ENCODE measurements at regions not wholly inside any gene's neighbourhood (a gene's known extent, or its start where the extent isn't known, plus 50 kb on each side); places are given as distances from the start of the nearest gene placed in this dataset.

- intact Hi-C loops (cut with DNase I): no loop called here
- Histone ChIP-seq H3K27me3 (ENCODE audit: insufficient read depth in 3 of 3, low read length in 2 of 3) (peaks cover 0 to 2% (median 0%) of the 10 kb centered on the region in 3 donors), H3K36me3 (ENCODE audit: insufficient read depth in 1 of 2, low read depth in 1 of 2) (no peaks in the 10 kb centered on the region), H3K9me3 (no peaks in the 10 kb centered on the region), H3K4me1 (no peaks in the 10 kb centered on the region), H3K4me3 (no peak overlapping the region), H3K27ac (no peak overlapping the region)
- TF ChIP-seq, protein P1, sequence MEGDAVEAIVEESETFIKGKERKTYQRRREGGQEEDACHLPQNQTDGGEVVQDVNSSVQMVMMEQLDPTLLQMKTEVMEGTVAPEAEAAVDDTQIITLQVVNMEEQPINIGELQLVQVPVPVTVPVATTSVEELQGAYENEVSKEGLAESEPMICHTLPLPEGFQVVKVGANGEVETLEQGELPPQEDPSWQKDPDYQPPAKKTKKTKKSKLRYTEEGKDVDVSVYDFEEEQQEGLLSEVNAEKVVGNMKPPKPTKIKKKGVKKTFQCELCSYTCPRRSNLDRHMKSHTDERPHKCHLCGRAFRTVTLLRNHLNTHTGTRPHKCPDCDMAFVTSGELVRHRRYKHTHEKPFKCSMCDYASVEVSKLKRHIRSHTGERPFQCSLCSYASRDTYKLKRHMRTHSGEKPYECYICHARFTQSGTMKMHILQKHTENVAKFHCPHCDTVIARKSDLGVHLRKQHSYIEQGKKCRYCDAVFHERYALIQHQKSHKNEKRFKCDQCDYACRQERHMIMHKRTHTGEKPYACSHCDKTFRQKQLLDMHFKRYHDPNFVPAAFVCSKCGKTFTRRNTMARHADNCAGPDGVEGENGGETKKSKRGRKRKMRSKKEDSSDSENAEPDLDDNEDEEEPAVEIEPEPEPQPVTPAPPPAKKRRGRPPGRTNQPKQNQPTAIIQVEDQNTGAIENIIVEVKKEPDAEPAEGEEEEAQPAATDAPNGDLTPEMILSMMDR (IDR thresholded peaks at IDR 0.05): no peak
- DNase-seq: no peak
- no peak for ATAC-seq
- 43 to 56% (median 54%) methylated on average over 4 of the region's 4 CpGs for WGBS, 3 donors
Measured at GRCh38 chr7:37511915-37512314, 63.3 kb upstream of the ELMO1 start.

DNA sequence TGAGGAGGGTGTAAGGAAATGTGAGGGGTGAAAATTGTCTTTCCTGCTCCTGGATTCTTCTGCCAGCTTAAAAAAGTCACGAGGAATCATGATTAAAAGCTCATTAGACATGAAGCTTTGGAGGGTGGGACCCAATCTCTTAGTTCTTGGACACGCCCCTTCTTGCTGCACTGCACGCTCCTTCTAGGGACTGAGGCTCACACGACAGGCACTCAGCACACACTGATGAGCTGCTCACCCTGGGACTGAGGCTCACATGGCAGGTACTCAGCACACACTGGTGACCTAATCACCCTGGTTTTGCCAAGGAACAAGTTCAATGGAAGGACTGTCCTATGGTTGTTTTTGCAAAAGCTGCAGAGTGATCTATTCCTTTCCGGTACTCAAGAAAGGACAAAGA, 65.8 kb upstream of the ELMO1 start:
- TF ChIP-seq, protein P1 (IDR thresholded peaks at IDR 0.05): no peak
- Histone ChIP-seq H3K27ac (no peak overlapping the region), H3K9me3 (no peaks in the 10 kb centered on the region), H3K27me3 (ENCODE audit: insufficient read depth in 3 of 3, low read length in 2 of 3) (peaks cover 0 to 2% (median 0%) of the 10 kb centered on the region in 3 donors), H3K4me1 (no peaks in the 10 kb centered on the region), H3K36me3 (ENCODE audit: insufficient read depth in 1 of 2, low read depth in 1 of 2) (no peaks in the 10 kb centered on the region), H3K4me3 (no peak overlapping the region)
- WGBS, 3 donors: 51 to 58% (median 53%) methylated on average over 5 of the region's 5 CpGs
- ATAC-seq (no peak), DNase-seq (no peak)
- intact Hi-C loops (cut with DNase I): no loop called here

- Histone ChIP-seq H3K36me3 (ENCODE audit: insufficient read depth in 1 of 2, low read depth in 1 of 2) (no peaks in the 10 kb centered on the region), H3K27me3 (ENCODE audit: insufficient read depth in 3 of 3, low read length in 2 of 3) (no peaks in the 10 kb centered on the region), H3K9me3 (no peaks in the 10 kb centered on the region), H3K4me3 (no peak overlapping the region), H3K4me1 (no peaks in the 10 kb centered on the region), H3K27ac (no peak overlapping the region)
- 57 to 60% (median 57%) methylated on average over 5 of the region's 5 CpGs for WGBS, 3 donors
- TF ChIP-seq, protein P1 (IDR thresholded peaks at IDR 0.05): no peak
- no peak for ATAC-seq
- no peak for DNase-seq
- intact Hi-C loops (cut with DNase I): no loop called here
Measured at GRCh38 chr7:37516664-37517063, 68.0 kb upstream of the ELMO1 start.

GRCh38 chr7:37518266-37518665, 69.6 kb upstream of the ELMO1 start:
- Histone ChIP-seq H3K27me3 (ENCODE audit: insufficient read depth in 3 of 3, low read length in 2 of 3) (no peaks in the 10 kb centered on the region), H3K4me3 (no peak overlapping the region), H3K36me3 (ENCODE audit: insufficient read depth in 1 of 2, low read depth in 1 of 2) (no peaks in the 10 kb centered on the region), H3K4me1 (no peaks in the 10 kb centered on the region), H3K9me3 (no peaks in the 10 kb centered on the region), H3K27ac (no peak overlapping the region)
- 89 to 95% (median 89%) methylated on average over 2 of the region's 2 CpGs for WGBS, 3 donors
- TF ChIP-seq, protein P1 (IDR thresholded peaks at IDR 0.05): no peak
- ATAC-seq (no peak), DNase-seq (no peak)
- intact Hi-C loops (cut with DNase I): no loop called here

DNA sequence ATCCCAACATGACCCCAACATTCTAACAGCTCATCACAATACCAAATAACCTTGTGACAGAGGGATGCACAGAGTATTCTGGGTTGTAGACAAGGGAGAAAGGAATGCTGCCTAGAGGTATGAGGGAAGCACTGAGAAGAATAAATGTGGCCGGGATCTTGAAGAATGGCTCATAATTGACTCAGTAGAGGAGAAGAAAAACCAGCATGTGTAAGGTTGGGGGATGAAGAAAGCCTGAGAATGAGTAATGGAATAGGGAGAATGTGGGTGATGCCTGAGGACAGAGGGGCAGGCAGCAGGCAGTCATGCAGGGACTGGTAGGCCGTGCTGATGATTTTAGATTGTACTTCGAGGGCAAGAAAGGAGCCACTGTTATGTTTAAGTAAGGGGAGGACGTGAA, 75.4 kb upstream of the ELMO1 start:
- no peak for DNase-seq
- H3K9me3 ChIP-seq: no peaks in the 10 kb centered on the region
- intact Hi-C loops (cut with DNase I): no loop called here
- no peak overlapping the region for H3K4me3 ChIP-seq
- no peaks in the 10 kb centered on the region for H3K27me3 ChIP-seq (ENCODE audit: insufficient read depth in 3 of 3, low read length in 2 of 3)
- H3K27ac ChIP-seq: no peak overlapping the region
- H3K36me3 ChIP-seq (ENCODE audit: insufficient read depth in 1 of 2, low read depth in 1 of 2): no peaks in the 10 kb centered on the region
- no peaks in the 10 kb centered on the region for H3K4me1 ChIP-seq
- TF ChIP-seq, protein P1 (IDR thresholded peaks at IDR 0.05): no peak
- 79 to 95% (median 86%) methylated on average over 4 of the region's 4 CpGs for WGBS, 3 donors
- ATAC-seq: no peak

Data from psoas muscle (tissue), 7 donors.